SK-N-SH treated with all-trans-retinoic acid at 6 μM for 48 hours (cell line): ENCODE measurements at regions not wholly inside any gene's neighbourhood (a gene's known extent, or its start where the extent isn't known, plus 50 kb on each side); places are given as distances from the start of the nearest gene placed in this dataset.

Experiments used
- ZC3H10 ChIP-seq: fragments of 250-450 bp; sonication (Bioruptor Pico); IDR thresholded peaks from 2 replicates; pipeline ENCODE4 v1.5.1; 2021; ENCODE audit warnings: mild to moderate bottlenecking, moderate library complexity
- ZFP3 ChIP-seq: fragments of 250-450 bp; sonication (Bioruptor Pico); IDR thresholded peaks from 2 replicates; pipeline ENCODE4 v1.5.0; 2020; ENCODE audit warnings: mild to moderate bottlenecking, moderate library complexity

- TF ChIP-seq ZC3H10 (CRISPR knock-in tag): no peak
- no peak for TF ChIP-seq ZFP3 (CRISPR knock-in tag)
Observed at GRCh38 chrX:82070948-82071347, 869.0 kb downstream of the SH3BGRL start.
